Ishikawa (cell line): ENCODE measurements at regions not wholly inside any gene's neighbourhood (a gene's known extent, or its start where the extent isn't known, plus 50 kb on each side); places are given as distances from the start of the nearest gene placed in this dataset.

ENCODE experiments used
- CEBPB ChIP-seq: IDR thresholded peaks from 2 replicates; pipeline ENCODE4 v1.6.1; 2012
- MAX ChIP-seq: IDR thresholded peaks from 2 replicates; pipeline ENCODE4 v1.6.1; 2012
- NFIC ChIP-seq: IDR thresholded peaks from 2 replicates; pipeline ENCODE4 v1.6.1; 2012
- REST ChIP-seq: IDR thresholded peaks from 2 replicates; pipeline ENCODE4 v1.6.1; 2012; ENCODE audit warnings: low read depth, mild to moderate bottlenecking
- YY1 ChIP-seq: IDR thresholded peaks from 2 replicates; pipeline ENCODE4 v1.6.1; 2012; ENCODE audit warnings: low read depth

DNA sequence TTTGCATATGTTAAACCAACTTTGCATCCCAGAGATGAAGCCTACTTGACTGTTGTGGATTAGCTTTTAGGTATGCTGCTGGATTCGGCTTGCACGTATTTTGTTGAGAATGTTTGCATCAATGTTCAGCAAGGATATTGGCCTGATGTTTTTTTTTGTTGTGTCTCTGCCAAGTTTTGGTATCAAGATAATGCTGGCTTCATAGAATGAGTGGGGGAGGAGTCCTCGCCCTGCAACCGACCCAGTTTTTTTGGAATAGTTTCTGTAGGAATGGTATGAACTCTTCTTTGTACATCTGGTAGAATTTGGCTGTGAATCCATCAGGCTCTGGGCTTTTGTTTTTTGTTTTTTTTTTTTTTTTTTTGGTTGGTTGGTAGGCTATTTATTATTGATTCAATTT is 147.9 kb downstream of the AHR start:
- TF ChIP-seq NFIC: no peak
- no peak for TF ChIP-seq CEBPB
- TF ChIP-seq YY1: no peak
- TF ChIP-seq MAX: no peak
- TF ChIP-seq REST: no peak
